Ishikawa (cell line): ENCODE measurements at regions not wholly inside any gene's neighbourhood (a gene's known extent, or its start where the extent isn't known, plus 50 kb on each side); places are given as distances from the start of the nearest gene placed in this dataset.

ENCODE experiments used
- CEBPB ChIP-seq: IDR thresholded peaks from 2 replicates; pipeline ENCODE4 v1.6.1; 2012
- CREB1 ChIP-seq: IDR thresholded peaks from 2 replicates; pipeline ENCODE4 v1.6.1; 2012; ENCODE audit warnings: low read depth
- EGR1 ChIP-seq: IDR thresholded peaks from 2 replicates; pipeline ENCODE4 v1.6.1; 2012
- EP300 ChIP-seq: IDR thresholded peaks from 2 replicates; pipeline ENCODE4 v1.6.1; 2012; ENCODE audit warnings: borderline replicate concordance
- FOXM1 ChIP-seq: IDR thresholded peaks from 2 replicates; pipeline ENCODE4 v1.6.1; 2012; ENCODE audit warnings: low read depth, borderline replicate concordance
- MAX ChIP-seq: IDR thresholded peaks from 2 replicates; pipeline ENCODE4 v1.6.1; 2012
- NFIC ChIP-seq: IDR thresholded peaks from 2 replicates; pipeline ENCODE4 v1.6.1; 2012
- RAD21 ChIP-seq: IDR thresholded peaks from 2 replicates; pipeline ENCODE4 v1.6.1; 2012; ENCODE audit warnings: low read depth
- REST ChIP-seq: IDR thresholded peaks from 2 replicates; pipeline ENCODE4 v1.6.1; 2012; ENCODE audit warnings: low read depth, mild to moderate bottlenecking
- TAF1 ChIP-seq: IDR thresholded peaks from 2 replicates; pipeline ENCODE4 v1.6.1; 2012; ENCODE audit warnings: low read depth, mild to moderate bottlenecking
- TCF12 ChIP-seq: IDR thresholded peaks from 2 replicates; pipeline ENCODE4 v1.6.1; 2012; ENCODE audit warnings: low read depth
- TEAD4 ChIP-seq: IDR thresholded peaks from 2 replicates; pipeline ENCODE4 v1.6.1; 2012
- USF1 ChIP-seq: IDR thresholded peaks from 2 replicates; pipeline ENCODE4 v1.6.1; 2012
- YY1 ChIP-seq: IDR thresholded peaks from 2 replicates; pipeline ENCODE4 v1.6.1; 2012; ENCODE audit warnings: low read depth
- ZBTB7A ChIP-seq: IDR thresholded peaks from 2 replicates; pipeline ENCODE4 v1.6.1; 2012; ENCODE audit warnings: low read depth

- TF ChIP-seq MAX (no peak), USF1 (no peak), NFIC (no peak), EGR1 (no peak), RAD21 (no peak), CREB1 (no peak), TCF12 (no peak), TEAD4 (no peak), REST (no peak), EP300 (no peak), ZBTB7A (no peak), TAF1 (no peak), CEBPB (no peak), YY1 (no peak), FOXM1 (no peak)
Observed at GRCh38 chr3:94481226-94481898, 418.5 kb downstream of the NSUN3 start.

GRCh38 chr3:94482686-94483085, 419.8 kb downstream of the NSUN3 start:
- no peak for TF ChIP-seq TAF1

- TF ChIP-seq EP300, result no peak
- no peak for TF ChIP-seq CEBPB
- TF ChIP-seq YY1, result no peak
- no peak for TF ChIP-seq RAD21
- TF ChIP-seq MAX, result no peak
- TF ChIP-seq TAF1, result no peak
- no peak for TF ChIP-seq NFIC
- no peak for TF ChIP-seq USF1
Observed at GRCh38 chr3:94483403-94483802, 420.5 kb downstream of the NSUN3 start.

- TF ChIP-seq TAF1 (no peak), EGR1 (no peak)
Observed at GRCh38 chr3:94494992-94495391, 432.1 kb downstream of the NSUN3 start.

- TF ChIP-seq TAF1 (no peak), FOXM1 (no peak), ZBTB7A (no peak), NFIC (no peak), TEAD4 (no peak), EP300 (no peak), EGR1 (no peak), MAX (no peak), TCF12 (no peak), CEBPB (no peak)
Observed at GRCh38 chr3:94500146-94500545, 437.3 kb downstream of the NSUN3 start.

GRCh38 chr3:94512876-94513275, 450.0 kb downstream of the NSUN3 start:
- TF ChIP-seq YY1, result no peak
- no peak for TF ChIP-seq EP300

GRCh38 chr3:94513600-94513999, 450.7 kb downstream of the NSUN3 start:
- TF ChIP-seq YY1 (no peak), TAF1 (no peak), TCF12 (no peak), NFIC (no peak), REST (no peak), FOXM1 (no peak), ZBTB7A (no peak), CEBPB (no peak), USF1 (no peak), EP300 (no peak), CREB1 (no peak), EGR1 (no peak), MAX (no peak), RAD21 (no peak), TEAD4 (no peak)
